Fibroblast of the aortic adventitia (primary cell): ENCODE measurements at regions not wholly inside any gene's neighbourhood (a gene's known extent, or its start where the extent isn't known, plus 50 kb on each side); places are given as distances from the start of the nearest gene placed in this dataset.

Source experiments
- DNase-seq: peaks from one replicate; pipeline ENCODE4 v3.0.0-alpha.2; 2010; ENCODE audit warnings: low read depth
- H3K4me3 ChIP-seq: 2 replicates; pipeline ENCODE4 v1.5.1; 2011; ENCODE audit warnings: low read depth, mild to moderate bottlenecking, control low read depth, low read length, moderate library complexity
- CTCF ChIP-seq: IDR thresholded peaks from 2 replicates; pipeline ENCODE4 v1.5.1; 2011; ENCODE audit warnings: mild to moderate bottlenecking, low read length, control low read depth, inconsistent platforms; ENCODE audit not compliant: insufficient read depth

- no peak for TF ChIP-seq CTCF
- H3K4me3 ChIP-seq, result no peak overlapping the region
- no peak for DNase-seq
These were observed 1494.9 kb upstream of the LRRTM3 start for GRCh38 chr10:65430979-65431378.

GRCh38 chr10:65470986-65471385 is 1454.8 kb upstream of the LRRTM3 start:
- no peak for DNase-seq
- no peak for TF ChIP-seq CTCF
- no peak overlapping the region for H3K4me3 ChIP-seq

DNA sequence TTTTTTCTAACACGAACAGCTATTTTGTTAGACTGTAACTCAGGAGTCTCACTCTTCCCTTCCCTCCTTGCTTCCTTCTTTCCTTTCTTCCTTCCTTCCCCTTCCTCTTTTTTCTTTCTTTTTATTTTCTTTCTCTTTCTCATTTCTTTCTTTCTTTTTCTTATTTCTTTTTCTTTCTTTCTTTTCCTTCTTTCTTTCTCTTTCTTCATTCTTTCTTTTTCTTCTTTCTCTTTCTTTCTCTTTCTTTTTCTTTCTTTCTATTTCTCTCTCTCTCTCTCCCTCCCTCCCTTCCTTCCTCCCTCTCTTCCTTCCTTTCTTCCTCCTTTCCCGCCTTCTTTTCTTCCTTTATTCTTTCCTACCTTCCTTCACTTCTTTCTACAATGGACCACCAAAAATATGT is 1443.0 kb upstream of the LRRTM3 start:
- H3K4me3 ChIP-seq, result no peak overlapping the region
- no peak for TF ChIP-seq CTCF
- no peak for DNase-seq

GRCh38 chr10:65491799-65492198 is 1434.0 kb upstream of the LRRTM3 start:
- no peak for TF ChIP-seq CTCF
- H3K4me3 ChIP-seq, result no peak overlapping the region
- DNase-seq, result no peak

DNA sequence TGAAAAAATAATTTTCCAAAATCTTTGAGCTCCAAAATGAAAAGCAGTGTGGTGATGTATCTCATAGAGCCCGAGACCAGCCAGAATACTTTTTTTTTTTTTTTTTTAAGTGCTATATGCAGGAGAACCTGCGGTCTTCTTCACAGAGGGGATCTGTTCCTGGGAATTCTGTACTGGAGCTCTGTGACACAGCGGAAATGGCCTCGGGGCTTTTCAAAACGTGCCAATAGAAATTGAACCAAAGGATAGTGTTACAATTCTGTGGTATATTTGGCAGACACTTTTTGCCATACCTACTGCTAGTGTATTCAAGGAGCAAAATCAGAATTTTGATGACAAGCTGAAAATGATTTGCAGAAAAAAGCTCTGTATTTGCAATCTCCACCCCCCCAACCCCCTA is 1429.3 kb upstream of the LRRTM3 start:
- no peak for TF ChIP-seq CTCF
- DNase-seq, result no peak
- no peak overlapping the region for H3K4me3 ChIP-seq

GRCh38 chr10:65497837-65498236 is 1428.0 kb upstream of the LRRTM3 start:
- TF ChIP-seq CTCF, result no peak
- H3K4me3 ChIP-seq, result no peak overlapping the region
- no peak for DNase-seq

DNA sequence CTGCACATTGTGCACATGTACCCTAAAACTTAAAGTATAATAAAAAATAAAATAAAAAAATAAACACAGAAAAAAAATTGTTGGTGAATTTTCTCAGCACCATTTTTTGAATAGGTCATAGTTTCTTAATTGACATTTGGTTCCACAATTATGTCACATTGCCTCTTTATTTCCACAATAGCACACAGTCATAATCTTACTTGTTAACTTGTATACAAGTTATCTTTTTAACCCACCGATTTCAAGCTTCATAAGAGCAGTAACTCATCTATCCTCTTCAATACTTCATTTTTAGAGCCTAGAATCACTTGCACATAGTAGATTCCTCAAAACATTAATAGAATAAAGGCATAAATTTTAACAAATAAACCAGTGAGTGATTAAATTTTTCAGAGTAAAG is 1425.1 kb upstream of the LRRTM3 start:
- no peak for TF ChIP-seq CTCF
- DNase-seq, result no peak
- H3K4me3 ChIP-seq, result no peak overlapping the region
